ENCODE measurements at regions not wholly inside any gene's neighbourhood (a gene's known extent, or its start where the extent isn't known, plus 50 kb on each side); places are given as distances from the start of the nearest gene placed in this dataset.
A peak's percentile ranks its signal among the peaks of the same experiment; 100 is the strongest.

- no peak for DNase-seq
- Histone ChIP-seq H4K20me1 (ENCODE audit: insufficient read depth, low read depth, low read length) (no peaks in the 10 kb centered on the region), H3K36me3 (ENCODE audit: insufficient read depth, low read length) (no peaks in the 10 kb centered on the region), H3K9me3 (ENCODE audit: low read length) (no peaks in the 10 kb centered on the region), H3K9ac (ENCODE audit: low read length) (no peak overlapping the region), H3K27me3 (ENCODE audit: low read length) (no peaks in the 10 kb centered on the region), H3K79me2 (ENCODE audit: low read length) (no peaks in the 10 kb centered on the region), H3K27ac (ENCODE audit: low read length) (no peak overlapping the region), H2AFZ (ENCODE audit: low read length) (peak overlapping the region; percentile 7; the same call in 1 of the 2 replicates), H3K4me1 (ENCODE audit: low read length) (no peaks in the 10 kb centered on the region), H3K4me3 (ENCODE audit: low read length) (no peak overlapping the region), H3K4me2 (ENCODE audit: low read depth, low read length, poor library complexity, severe bottlenecking) (no peak overlapping the region), H3K9me2 (replicated peaks; ENCODE audit: insufficient read depth, low read length) (no peaks in the 10 kb centered on the region)
These were observed 51.6 kb upstream of the SRP54 start for GRCh38 chr14:34931206-34931605.

GRCh38 chr14:34930591-34931091, 52.2 kb upstream of the SRP54 start:
- no peak overlapping the region for H3K4me3 ChIP-seq (ENCODE audit: low read length)

DNA sequence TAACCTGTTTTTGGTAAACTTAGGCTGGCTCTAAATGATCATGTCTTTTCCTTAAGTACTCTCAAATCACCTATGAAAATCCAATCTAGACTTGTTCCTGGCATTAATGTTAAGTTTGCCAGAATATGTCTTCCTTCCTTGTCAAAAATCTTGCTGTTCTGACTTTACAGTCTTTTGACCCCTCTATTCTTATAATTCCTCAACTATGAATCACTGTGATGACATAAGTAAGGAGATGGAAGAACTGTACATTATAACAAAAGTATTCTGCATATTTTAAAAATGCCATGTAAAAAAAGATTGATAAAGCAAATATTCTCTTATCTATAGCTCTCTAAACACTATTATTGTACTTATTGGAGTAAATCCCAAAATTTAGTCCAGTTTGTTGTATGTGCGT, 51.4 kb upstream of the BAZ1A start:
- H3K4me1 ChIP-seq (ENCODE audit: low read length), result no peaks in the 10 kb centered on the region
- H3K9me3 ChIP-seq (ENCODE audit: low read length), result no peaks in the 10 kb centered on the region
- H2AFZ ChIP-seq (ENCODE audit: low read length), result no peak overlapping the region
- no peaks in the 10 kb centered on the region for H3K79me2 ChIP-seq (ENCODE audit: low read length)
- no peak overlapping the region for H3K4me3 ChIP-seq (ENCODE audit: low read length)
- H4K20me1 ChIP-seq (ENCODE audit: insufficient read depth, low read depth, low read length), result no peaks in the 10 kb centered on the region
- H3K27me3 ChIP-seq (ENCODE audit: low read length), result no peaks in the 10 kb centered on the region
- no peak for DNase-seq
- H3K27ac ChIP-seq (ENCODE audit: low read length), result no peak overlapping the region
- H3K9me2 ChIP-seq (replicated peaks; ENCODE audit: insufficient read depth, low read length), result no peaks in the 10 kb centered on the region
- no peak overlapping the region for H3K4me2 ChIP-seq (ENCODE audit: low read depth, low read length, poor library complexity, severe bottlenecking)
- H3K9ac ChIP-seq (ENCODE audit: low read length), result no peak overlapping the region
- no peaks in the 10 kb centered on the region for H3K36me3 ChIP-seq (ENCODE audit: insufficient read depth, low read length)

More at GRCh38 chr14:34930591-34931091, 52.2 kb upstream of the SRP54 start:
- Histone ChIP-seq H3K36me3 (ENCODE audit: insufficient read depth, low read length) (no peaks in the 10 kb centered on the region), H3K9me3 (ENCODE audit: low read length) (no peaks in the 10 kb centered on the region), H3K9ac (ENCODE audit: low read length) (no peak overlapping the region), H4K20me1 (ENCODE audit: insufficient read depth, low read depth, low read length) (no peaks in the 10 kb centered on the region), H3K4me2 (ENCODE audit: low read depth, low read length, poor library complexity, severe bottlenecking) (no peak overlapping the region), H3K27me3 (ENCODE audit: low read length) (no peaks in the 10 kb centered on the region), H3K27ac (ENCODE audit: low read length) (no peak overlapping the region), H3K9me2 (replicated peaks; ENCODE audit: insufficient read depth, low read length) (no peaks in the 10 kb centered on the region), H2AFZ (ENCODE audit: low read length) (no peak overlapping the region), H3K4me1 (ENCODE audit: low read length) (no peaks in the 10 kb centered on the region), H3K79me2 (ENCODE audit: low read length) (no peaks in the 10 kb centered on the region)
- DNase-seq, result no peak

Data from Karpas-422 (cell line).